Esophagus muscularis mucosa (tissue), 4 donors: ENCODE measurements at regions not wholly inside any gene's neighbourhood (a gene's known extent, or its start where the extent isn't known, plus 50 kb on each side); places are given as distances from the start of the nearest gene placed in this dataset.

ENCODE experiments used
- DNase-seq: peaks from one replicate; pipeline ENCODE4 v3.0.0-alpha.2; 2017; ENCODE audit errors: extremely low spot score
- H3K27ac ChIP-seq, 4 donors: fragments of 200-600 bp; sonication (generic); replicated peaks in 1 of 4; 1 replicate in 3 of 4; 2 replicates in 1 of 4; pipeline ENCODE4 v1.5.1; 2016 to 2019; ENCODE audit warnings: mild to moderate bottlenecking in 1 of 4
- H3K27me3 ChIP-seq, 4 donors: fragments of 200-600 bp; sonication (generic); one replicate each; pipeline versions ENCODE4 v1.5.1 to v1.6.0; 2016 to 2019
- H3K36me3 ChIP-seq, 4 donors: fragments of 200-600 bp; sonication (generic); one replicate each; pipeline ENCODE4 v1.5.1; 2016 to 2019
- H3K4me1 ChIP-seq, 4 donors: fragments of 200-600 bp; sonication (generic); one replicate each; pipeline ENCODE4 v1.5.1; 2016 to 2019
- H3K4me3 ChIP-seq, 4 donors: fragments of 200-600 bp; sonication (generic); 1 replicate in 2 of 4; 2 replicates in 2 of 4; pipeline ENCODE4 v1.5.1; 2016 to 2019; ENCODE audit warnings: mild to moderate bottlenecking in 4 of 4, moderate library complexity in 1 of 4
- H3K9me3 ChIP-seq, 4 donors: fragments of 200-600 bp; sonication (generic); 1 replicate in 3 of 4; 2 replicates in 1 of 4; pipeline ENCODE4 v1.5.1; 2016 to 2019
- EP300 ChIP-seq: sonication (generic); formaldehyde crosslinking; IDR thresholded peaks from one replicate; pipeline ENCODE4 v1.6.1; 2017; ENCODE audit warnings: antibody characterized with exemption
- POLR2A ChIP-seq: fragments of 450-650 bp; IDR thresholded peaks from one replicate; pipeline ENCODE4 v1.6.1; 2017; ENCODE audit warnings: antibody characterized with exemption, moderate library complexity, mild to moderate bottlenecking, low read depth
- POLR2AphosphoS5 ChIP-seq, 2 donors: sonication (generic); formaldehyde crosslinking; IDR thresholded peaks; one replicate each; pipeline ENCODE4 v1.6.1; 2017; ENCODE audit warnings: antibody characterized with exemption in 2 of 2
- whole genome bisulfite sequencing: methylation state at CpG from one replicate; pipeline ENCODE4 v1.1.5; 2018; 5-methylcytosine and 5-hydroxymethylcytosine counted together
- intact Hi-C: fragments of 100-400 bp; cut with DNase I; formaldehyde crosslinking; loops from one replicate; pipeline ENCODE4 v1.15.1; 2023
- TF ChIP-seq, protein P1 (sequence below), 3 experiments: fragments of 200-600 bp in 2 of 3; fragments of 450-650 bp in 1 of 3; sonication (generic) in 2 of 3; IDR thresholded peaks; one replicate each; pipeline ENCODE4 v1.5.1; 2017 to 2019; ENCODE audit warnings: antibody characterized with exemption in 3 of 3, mild to moderate bottlenecking in 2 of 3, moderate library complexity in 1 of 3

DNA sequence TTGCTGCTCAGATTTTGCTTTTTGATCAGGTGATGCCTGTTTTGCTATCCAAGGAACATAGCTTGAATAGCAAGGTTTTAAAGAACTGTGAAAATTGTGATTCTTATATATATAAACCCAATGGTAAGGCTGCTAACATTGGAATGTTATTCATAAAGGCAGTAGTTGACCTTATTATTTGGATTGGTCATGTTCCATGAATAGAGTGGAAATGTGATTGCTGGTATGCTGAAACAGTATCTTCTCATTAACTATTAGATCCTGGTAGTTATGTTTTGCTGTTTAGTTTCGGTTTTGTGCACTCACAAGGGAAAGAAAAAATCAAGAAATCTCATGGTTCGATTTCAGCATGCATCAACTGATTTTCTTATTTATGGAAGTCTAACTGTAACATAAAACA lies 78.7 kb upstream of the NPHP3 start:
- 80% methylated on average over 2 of the region's 2 CpGs for WGBS
- no peak for DNase-seq
- no peak for TF ChIP-seq POLR2A
- no peak for TF ChIP-seq EP300
- TF ChIP-seq, protein P1, sequence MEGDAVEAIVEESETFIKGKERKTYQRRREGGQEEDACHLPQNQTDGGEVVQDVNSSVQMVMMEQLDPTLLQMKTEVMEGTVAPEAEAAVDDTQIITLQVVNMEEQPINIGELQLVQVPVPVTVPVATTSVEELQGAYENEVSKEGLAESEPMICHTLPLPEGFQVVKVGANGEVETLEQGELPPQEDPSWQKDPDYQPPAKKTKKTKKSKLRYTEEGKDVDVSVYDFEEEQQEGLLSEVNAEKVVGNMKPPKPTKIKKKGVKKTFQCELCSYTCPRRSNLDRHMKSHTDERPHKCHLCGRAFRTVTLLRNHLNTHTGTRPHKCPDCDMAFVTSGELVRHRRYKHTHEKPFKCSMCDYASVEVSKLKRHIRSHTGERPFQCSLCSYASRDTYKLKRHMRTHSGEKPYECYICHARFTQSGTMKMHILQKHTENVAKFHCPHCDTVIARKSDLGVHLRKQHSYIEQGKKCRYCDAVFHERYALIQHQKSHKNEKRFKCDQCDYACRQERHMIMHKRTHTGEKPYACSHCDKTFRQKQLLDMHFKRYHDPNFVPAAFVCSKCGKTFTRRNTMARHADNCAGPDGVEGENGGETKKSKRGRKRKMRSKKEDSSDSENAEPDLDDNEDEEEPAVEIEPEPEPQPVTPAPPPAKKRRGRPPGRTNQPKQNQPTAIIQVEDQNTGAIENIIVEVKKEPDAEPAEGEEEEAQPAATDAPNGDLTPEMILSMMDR (IDR thresholded peaks at IDR 0.05), result no peak
- TF ChIP-seq POLR2AphosphoS5 (IDR thresholded peaks at IDR 0.05), result no peak
- Histone ChIP-seq H3K9me3 (no peaks in the 10 kb centered on the region), H3K27me3 (no peaks in the 10 kb centered on the region), H3K4me1 (peaks cover 0 to 22% (median 16%) of the 10 kb centered on the region in 4 donors), H3K4me3 (no peak overlapping the region), H3K27ac (no peak overlapping the region), H3K36me3 (no peaks in the 10 kb centered on the region)
- intact Hi-C loops, result no loop called here

DNA sequence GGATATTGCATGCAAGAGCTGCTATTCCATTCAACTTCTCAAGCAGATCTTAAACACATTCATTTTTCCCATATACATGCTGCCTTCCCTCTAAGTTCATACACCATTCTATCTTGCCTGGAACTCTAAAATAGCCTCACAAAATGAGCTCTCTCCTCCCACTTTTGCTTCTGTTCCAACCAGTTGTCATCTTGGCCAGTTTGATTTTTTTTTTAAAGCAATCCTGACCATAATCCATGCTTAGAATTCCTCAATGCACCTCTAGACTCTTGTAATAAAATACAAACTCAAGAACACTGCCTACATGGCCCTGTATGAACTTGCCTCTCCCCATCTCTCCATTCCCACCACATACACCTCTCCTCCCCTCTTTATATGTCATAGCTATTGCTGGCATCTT lies 68.6 kb upstream of the NPHP3 start:
- DNase-seq, result no peak
- peaks cover 17 to 52% (median 42%) of the 10 kb centered on the region in 4 donors for H3K4me1 ChIP-seq

DNA sequence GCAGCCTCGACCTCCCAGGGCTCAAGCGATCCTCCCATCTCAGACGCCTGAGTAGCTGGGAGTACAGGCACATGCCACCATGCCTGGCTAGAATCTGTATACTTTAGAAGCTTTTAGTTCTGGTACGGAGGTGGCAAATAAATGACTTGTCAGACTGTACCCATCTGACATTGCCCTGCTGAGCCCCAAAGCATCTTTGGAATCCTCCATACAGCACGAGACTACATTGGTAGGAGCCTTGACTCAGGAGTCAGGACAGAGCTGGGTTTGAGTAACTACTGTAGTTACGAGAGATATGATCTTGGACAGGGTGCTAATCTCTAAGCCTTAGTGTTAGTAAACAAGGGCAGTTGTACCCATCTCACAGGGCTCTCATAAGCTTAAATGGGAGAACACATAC lies 67.8 kb upstream of the NPHP3 start:
- Histone ChIP-seq H3K36me3 (no peaks in the 10 kb centered on the region), H3K27me3 (no peaks in the 10 kb centered on the region), H3K4me3 (no peak overlapping the region), H3K27ac (peak overlapping the region; percentile 73 to 81 (median 78)), H3K9me3 (no peaks in the 10 kb centered on the region), H3K4me1 (peaks cover 20 to 60% (median 48%) of the 10 kb centered on the region in 4 donors)
- TF ChIP-seq EP300 (no peak), POLR2AphosphoS5 (IDR thresholded peaks at IDR 0.05) (peak; percentile 31 to 50), POLR2A (no peak)
- TF ChIP-seq, protein P1 (IDR thresholded peaks at IDR 0.05), result no peak
- no peak for DNase-seq
- intact Hi-C loops, result no loop called here
- WGBS, result 59% methylated on average over 6 of the region's 6 CpGs

More for the DNA sequence above, 68.6 kb upstream of the NPHP3 start:
- Histone ChIP-seq H3K27ac (peak overlapping the region in 3 of 4 donors; percentile 77 to 81 (median 80)), H3K4me3 (no peak overlapping the region), H3K36me3 (no peaks in the 10 kb centered on the region), H3K27me3 (no peaks in the 10 kb centered on the region), H3K9me3 (no peaks in the 10 kb centered on the region)
- intact Hi-C loops, result no loop called here
- TF ChIP-seq POLR2AphosphoS5 (IDR thresholded peaks at IDR 0.05) (no peak), POLR2A (no peak)

DNA sequence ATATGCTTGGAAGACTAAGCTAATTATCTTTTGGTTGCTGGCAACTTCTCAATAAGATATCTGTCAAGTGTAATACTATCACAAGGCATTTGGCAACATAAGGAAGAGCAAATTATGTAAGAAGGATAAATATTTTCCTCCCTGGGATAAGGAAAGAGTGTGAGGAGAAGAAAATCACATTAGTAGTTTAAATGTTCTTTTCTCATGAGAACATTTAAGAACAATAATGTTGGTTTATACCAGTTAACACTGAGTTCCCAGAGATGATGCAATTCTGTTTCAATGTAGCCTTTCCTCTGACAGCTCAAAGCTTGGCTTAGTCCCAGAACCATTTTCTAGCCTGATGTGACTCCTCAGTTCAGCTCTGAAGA lies 66.1 kb upstream of the NPHP3 start:
- peak; percentile 52 to 64 for TF ChIP-seq POLR2AphosphoS5 (IDR thresholded peaks at IDR 0.05)
- TF ChIP-seq, protein P1 (IDR thresholded peaks at IDR 0.05), result no peak
- H3K36me3 ChIP-seq, result no peaks in the 10 kb centered on the region
- H3K27me3 ChIP-seq, result no peaks in the 10 kb centered on the region
- intact Hi-C loops, result no loop called here
- H3K4me3 ChIP-seq, result no peak overlapping the region
- H3K9me3 ChIP-seq, result no peaks in the 10 kb centered on the region
- H3K4me1 ChIP-seq, result peaks cover 20 to 72% (median 59%) of the 10 kb centered on the region in 4 donors
- no peak for DNase-seq
- H3K27ac ChIP-seq, result peak overlapping the region; percentile 73 to 81 (median 78)

DNA sequence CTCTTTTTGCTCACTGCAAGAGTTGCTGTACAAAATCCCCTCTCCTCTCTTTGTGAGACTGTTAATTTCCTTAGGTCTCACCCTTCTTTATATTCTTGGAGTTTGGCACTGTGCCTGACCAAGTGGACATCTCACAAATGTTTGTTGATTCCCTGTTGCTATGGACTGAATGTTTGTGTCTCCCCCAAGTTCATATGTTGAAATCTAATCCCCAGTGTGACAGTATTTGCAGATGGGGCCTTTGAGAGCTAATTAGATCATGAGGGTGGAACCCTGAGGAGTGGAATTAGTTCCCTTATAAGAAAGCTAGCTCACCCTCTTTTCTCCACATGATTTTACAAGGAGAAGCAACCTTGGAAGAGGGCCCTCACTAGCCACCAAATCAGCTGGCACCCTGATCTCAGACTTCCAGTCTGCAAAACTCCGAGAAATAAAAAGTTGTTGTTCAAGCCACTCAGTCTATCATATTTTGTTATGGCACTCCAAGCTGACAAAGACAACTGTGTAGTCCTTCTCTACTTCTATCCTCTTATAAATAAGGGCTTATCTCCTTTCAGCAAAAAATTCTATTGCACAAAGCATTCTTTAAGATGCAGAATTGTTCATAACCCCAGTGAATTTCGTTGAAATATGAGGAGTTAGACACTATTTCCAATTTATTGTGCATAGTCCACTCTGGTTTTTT lies 65.5 kb upstream of the NPHP3 start:
- Histone ChIP-seq H3K27me3 (no peaks in the 10 kb centered on the region), H3K4me3 (no peak overlapping the region), H3K36me3 (no peaks in the 10 kb centered on the region), H3K27ac (peak overlapping the region; percentile 73 to 81 (median 78)), H3K9me3 (no peaks in the 10 kb centered on the region), H3K4me1 (peaks cover 20 to 75% (median 63%) of the 10 kb centered on the region in 4 donors)
- TF ChIP-seq POLR2AphosphoS5 (IDR thresholded peaks at IDR 0.05) (peak in 1 of 2 donors; percentile 9), POLR2A (no peak)
- intact Hi-C loops, result no loop called here
- 30% methylated on average over 2 of the region's 2 CpGs for WGBS
- DNase-seq, result no peak

DNA sequence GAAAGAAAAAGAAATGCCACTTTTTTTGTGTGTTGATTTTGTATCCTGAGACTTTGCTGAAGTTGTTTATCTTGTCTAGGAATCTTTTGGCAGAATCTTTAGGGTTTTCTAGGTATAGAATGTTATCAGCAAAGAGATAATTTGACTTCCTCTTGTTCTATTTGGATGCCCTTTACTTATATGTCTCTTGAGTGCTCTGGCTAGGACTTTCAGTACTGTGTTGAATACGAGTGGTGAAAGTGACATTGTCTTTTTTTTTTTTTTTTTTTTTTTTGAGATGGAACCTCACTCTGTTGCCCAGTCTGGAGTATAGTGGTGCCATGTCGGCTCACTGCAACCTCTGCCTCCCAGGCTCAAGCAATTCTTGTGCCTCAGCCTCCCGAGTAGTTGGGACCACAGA lies 64.7 kb upstream of the NPHP3 start:
- H3K36me3 ChIP-seq, result no peaks in the 10 kb centered on the region
- no peak for DNase-seq
- peak overlapping the region; percentile 73 to 81 (median 78) for H3K27ac ChIP-seq
- intact Hi-C loops, result no loop called here
- H3K27me3 ChIP-seq, result no peaks in the 10 kb centered on the region
- 84% methylated on average over 3 of the region's 3 CpGs for WGBS
- H3K4me3 ChIP-seq, result no peak overlapping the region
- TF ChIP-seq POLR2AphosphoS5 (IDR thresholded peaks at IDR 0.05), result no peak
- TF ChIP-seq EP300, result no peak
- TF ChIP-seq, protein P1 (IDR thresholded peaks at IDR 0.05), result no peak
- TF ChIP-seq POLR2A, result no peak
- peaks cover 20 to 75% (median 63%) of the 10 kb centered on the region in 4 donors for H3K4me1 ChIP-seq
- no peaks in the 10 kb centered on the region for H3K9me3 ChIP-seq
